Glomerular visceral epithelial cell (primary cell): ENCODE measurements at regions not wholly inside any gene's neighbourhood (a gene's known extent, or its start where the extent isn't known, plus 50 kb on each side); places are given as distances from the start of the nearest gene placed in this dataset.
A peak's percentile ranks its signal among the peaks of the same experiment; 100 is the strongest.

Experiments used
- DNase-seq: peaks from one replicate; pipeline ENCODE4 v3.0.0-alpha.2; 2016; ENCODE audit errors: extremely low spot score

DNA sequence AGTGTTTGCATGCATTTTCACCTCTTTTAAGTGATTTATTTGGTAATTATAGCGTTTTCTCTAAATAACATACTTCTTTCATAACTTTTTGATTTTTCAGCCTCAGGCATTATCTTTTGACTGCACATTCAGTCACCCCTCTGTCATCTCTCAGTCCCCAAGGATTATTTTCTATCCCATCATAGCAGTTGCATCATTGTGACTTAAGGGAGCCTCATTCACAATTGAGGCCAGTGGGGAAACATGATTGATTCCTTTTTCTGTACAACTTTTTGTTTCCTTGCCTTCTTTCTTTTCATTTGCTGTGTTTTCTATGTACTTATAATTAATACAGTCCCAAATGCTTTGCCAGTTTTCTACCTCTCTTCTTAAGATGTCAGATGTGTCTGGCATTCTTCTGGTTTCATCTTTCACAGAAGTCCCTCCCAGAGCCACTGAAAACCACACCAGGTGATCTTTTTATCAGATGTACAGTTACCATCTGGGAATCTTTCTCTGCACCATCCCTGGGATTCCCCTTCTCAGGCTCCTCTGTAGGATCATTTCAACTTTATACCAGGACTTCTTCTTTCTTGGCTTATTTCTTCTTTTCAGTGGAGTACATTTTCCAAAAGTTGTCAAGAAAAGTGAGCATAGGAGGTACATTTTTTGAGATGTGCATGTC is 151.4 kb downstream of the RAP2B start:
- peak; percentile 26 for DNase-seq

DNA sequence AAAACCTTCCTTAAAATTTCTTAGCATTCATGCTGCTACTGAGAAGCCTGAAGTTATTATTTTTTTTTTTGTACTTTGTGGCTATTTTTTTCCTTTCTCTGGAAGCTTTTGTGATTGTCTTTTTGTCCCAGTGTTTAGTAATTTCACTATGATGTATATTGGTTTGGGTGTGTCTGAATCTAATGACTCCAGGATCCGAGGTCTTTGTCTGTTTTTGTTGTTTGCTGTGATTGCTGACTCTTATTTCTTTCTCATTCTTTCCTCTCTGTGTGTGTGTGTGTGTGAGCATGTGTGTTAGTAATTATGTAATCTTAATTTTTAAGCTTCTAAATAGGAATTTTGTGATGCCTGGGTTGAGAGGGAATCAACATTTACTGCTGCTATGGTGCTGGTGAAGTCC is 152.0 kb downstream of the RAP2B start:
- no peak for DNase-seq

DNA sequence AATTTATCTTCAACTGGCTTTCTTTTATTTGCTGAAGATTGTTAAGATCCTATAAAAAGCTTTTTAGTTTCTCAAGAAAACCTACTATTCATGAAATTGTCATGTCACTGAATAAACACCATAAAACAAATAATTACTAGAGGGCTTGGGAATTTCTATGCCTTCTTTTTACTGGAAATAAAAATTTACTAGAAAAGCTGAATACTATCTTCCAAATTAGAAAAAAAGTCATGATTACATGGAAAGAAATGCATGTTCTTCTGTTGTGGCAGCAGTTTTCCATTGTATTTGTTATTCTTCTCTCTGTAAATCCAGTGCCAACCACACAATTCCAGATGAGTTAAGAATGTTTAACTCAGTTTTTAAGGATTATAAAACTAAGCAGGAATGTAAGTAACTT is 153.8 kb downstream of the RAP2B start:
- DNase-seq, result no peak

DNA sequence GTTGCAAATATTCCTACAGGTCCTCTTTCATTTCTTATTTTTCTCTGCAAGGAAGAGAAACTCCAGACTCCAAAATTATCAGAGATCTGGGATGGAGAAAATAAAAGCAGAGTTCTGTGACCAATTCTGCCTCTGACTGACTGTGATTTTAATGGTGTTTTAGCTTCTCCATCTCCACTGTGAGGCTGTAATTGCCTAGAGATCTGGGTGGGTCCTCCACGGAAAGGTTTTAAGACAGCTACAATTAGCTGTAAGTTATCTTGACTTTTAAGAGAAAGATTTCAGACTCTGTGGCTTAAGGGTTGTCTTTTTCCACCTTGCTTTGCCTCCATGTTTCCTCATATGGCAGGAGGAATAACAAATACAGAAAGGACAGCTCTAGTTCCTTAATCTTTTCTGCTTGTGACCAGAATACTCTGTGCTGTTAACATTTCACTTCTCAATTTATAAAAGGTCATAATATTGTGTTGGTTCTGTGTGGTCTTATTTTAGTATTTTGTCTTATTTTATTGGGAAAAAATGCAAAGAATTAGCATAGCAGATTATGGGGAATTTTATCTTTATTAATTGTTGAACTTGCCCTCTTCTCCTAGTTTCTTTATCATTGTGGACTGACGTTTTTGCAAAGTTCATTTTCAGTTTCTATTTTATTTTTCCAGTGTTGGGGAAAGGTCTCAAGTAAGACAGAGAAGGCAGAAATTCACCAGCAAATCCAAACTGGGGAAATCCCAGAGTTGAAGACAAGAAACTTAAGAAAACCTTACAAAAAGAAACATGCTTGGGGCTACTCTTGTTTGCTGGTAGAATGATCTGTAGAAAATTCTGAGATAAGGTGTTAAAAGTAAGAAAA is 157.9 kb downstream of the RAP2B start:
- DNase-seq, result no peak

DNA sequence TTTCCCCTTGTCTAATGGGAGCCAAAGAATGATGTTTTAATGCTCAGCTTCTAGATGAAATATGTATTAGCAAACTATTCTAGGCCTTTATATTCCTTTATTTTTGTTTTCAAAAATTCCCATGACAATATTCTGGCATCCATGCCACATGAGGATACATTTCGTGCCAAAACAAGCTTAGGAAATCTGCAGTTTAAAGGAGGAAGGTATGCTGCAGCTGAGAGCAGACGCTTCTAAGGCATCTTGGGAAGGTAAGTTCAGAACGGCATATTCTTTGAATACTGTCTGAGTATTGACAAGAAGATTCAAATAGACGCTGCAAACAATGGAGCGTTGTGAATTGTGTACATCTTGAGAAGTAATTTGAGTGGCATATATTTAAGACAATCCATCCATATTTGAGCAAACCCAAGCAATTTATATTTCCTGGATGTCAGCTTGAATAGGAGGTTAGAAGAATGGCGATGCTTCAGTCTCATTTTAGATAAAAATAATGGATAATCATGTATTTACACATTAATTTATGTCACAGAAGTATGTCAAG is 158.6 kb downstream of the RAP2B start:
- DNase-seq, result no peak

DNA sequence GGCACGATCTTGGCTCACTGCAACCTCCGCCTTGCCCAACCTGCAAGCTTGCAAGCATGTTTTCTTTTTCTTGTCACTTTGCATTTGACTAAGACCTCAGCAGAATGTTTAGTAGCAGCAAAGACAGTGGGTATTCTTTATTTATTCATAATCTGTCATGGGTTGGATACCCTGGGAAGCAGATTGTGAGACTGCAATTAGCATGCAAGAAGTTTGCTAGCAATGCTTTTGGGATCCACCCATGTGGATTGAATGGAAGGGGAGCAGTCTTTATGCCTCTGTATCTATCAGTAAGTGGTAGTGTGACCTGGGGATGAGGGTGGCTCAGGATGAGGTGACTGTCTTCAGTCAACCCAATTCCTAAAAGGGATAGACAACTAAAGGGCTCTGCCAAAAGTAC is 166.7 kb downstream of the RAP2B start:
- no peak for DNase-seq

DNA sequence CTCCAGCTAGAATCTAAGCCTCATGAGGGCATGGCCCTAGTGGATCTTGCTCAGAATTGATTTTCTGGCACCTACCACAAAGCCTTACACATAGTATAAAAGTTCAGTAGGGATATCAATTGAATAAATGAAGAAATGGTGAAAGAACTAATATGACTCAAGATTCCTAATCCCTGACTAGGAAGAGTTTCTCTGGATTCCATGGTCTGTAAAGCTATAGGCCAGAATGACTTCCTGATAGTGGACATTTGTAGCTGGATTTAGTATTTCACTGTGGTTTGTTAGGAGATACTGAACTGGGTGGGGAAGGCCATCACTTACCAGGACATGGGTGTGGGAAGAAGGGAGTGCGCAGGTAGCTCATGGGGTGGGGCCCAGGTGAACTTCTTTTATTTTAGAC is 168.9 kb downstream of the RAP2B start:
- DNase-seq, result no peak

DNA sequence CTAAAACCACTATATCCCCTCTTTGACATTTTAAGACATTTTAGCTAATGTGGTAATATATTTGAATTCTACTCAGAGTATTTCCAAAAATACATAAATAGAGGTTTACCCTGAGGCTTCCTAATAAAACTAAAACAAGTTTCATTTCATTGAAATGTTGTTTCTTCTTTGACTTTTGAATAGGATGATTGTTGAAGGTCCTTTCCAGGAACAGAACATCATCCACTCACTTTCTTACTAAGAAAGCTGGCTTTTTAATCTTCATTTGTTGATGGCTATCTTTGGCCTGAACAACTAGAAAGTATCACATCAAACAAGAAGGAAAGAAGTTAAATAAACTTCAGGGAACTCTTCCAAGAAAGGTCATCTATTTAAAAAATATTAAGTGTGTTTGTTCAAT is 169.7 kb downstream of the RAP2B start:
- no peak for DNase-seq

DNA sequence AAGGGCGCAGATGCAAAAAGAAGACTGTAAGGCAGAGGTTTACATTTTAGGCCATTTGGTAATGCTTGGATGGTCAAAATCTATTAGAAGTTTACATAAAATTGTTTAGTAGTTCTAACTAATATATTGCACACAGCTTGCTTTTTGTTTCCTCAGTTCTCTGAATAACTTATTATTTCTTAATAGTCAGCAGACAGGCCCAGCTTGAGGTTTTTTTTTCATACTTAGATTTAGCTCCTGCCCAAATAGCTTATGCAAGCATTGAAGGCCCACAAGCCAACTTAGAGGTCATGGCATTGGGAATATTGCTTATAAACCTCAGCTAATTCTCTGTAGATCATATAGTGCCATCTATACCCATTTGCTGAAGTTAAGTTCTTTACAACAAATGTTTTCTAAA is 172.5 kb downstream of the RAP2B start:
- DNase-seq, result no peak

DNA sequence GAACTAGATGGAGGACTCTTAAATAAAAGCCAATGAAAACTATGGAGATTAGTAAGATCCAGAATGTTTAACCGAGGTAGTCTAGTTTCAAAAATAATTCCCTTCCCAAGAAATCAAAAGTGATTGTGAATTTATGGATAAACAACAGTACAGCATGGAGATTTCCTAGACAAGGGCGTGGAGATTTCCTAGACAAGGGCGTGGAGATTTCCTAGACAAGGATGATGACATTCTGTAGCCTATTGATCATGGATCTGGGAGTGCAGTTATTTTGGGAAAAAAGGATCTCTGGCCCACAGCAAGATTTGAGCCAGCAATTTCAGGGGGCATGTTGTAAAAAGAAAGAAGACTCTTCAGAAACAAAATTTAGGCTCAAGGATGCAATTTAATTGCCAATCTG is 175.3 kb downstream of the RAP2B start:
- no peak for DNase-seq

DNA sequence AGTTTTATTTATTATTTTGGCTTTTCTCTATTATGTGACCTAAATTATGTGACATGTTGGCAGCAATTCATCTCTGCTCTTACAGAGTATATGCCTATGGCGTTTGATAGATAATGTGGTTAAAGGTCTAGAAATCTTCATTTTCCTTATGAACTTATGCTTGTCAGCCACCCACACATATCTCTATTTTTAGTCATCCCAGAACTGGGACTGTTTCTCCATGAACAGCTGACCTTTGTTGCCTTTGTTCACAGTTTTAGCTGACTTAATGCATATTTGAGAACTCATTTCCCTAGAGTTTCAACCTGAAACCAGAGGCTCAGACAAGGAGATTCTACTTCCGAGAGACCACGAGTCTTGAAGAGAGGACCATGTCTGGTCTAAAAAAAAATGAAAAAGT is 176.5 kb downstream of the RAP2B start:
- no peak for DNase-seq

DNA sequence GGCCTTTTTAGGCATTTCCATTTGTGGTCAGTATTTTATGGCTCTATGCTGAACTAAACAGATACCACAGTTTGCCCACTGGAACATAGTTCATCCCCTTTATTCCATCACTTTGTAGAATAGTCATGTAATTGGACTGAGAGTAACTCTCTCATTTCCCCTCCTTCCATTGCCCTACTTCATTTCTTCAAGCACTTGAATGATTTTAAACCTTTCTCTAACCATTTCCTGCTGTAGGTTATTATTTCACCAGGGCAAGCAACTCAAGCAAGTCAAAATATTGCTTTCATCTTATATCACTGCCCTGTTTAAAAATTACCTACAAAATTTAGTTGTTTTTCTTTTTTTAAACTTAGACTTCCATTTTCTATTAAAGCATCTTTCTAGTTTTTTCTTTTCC is 177.0 kb downstream of the RAP2B start:
- DNase-seq, result peak; percentile 13

DNA sequence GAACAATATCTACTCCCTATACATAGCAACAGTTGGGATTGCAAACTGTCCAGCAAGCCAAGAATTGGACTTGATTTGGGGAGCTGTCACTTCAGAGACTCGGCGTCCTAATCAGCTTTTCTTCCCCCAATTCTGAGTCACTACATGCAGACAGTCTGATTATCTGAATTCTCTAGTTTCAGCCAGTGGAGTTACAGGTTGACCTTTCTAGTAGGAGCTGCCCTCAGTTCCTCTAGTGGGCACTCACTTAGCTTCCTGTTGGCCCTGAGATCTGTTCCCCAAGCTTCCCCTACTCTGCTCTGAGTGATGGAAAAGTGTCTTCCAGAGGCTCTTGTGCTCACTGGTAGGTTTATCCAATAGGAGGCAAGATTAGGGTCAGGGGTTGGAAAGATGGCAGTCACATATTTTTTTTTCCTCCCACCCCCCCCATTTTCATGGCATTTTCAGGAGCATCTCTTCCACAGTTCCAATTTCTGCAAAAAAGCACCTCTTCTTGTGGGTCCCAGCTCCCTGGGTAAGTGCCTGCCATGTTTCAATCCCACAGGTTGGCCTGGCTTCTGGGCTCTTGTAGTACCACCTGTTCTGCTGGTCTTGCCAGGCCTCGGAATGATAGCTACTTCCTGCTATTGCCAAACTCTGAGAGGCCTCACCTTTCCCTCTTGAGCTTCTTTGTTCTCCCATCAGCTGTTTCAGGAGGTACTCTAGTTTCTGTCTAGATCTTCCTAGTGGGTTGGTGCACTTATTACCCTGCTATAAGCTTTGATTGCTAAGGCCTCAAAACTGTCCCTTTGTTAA is 182.2 kb downstream of the RAP2B start:
- DNase-seq, result no peak

DNA sequence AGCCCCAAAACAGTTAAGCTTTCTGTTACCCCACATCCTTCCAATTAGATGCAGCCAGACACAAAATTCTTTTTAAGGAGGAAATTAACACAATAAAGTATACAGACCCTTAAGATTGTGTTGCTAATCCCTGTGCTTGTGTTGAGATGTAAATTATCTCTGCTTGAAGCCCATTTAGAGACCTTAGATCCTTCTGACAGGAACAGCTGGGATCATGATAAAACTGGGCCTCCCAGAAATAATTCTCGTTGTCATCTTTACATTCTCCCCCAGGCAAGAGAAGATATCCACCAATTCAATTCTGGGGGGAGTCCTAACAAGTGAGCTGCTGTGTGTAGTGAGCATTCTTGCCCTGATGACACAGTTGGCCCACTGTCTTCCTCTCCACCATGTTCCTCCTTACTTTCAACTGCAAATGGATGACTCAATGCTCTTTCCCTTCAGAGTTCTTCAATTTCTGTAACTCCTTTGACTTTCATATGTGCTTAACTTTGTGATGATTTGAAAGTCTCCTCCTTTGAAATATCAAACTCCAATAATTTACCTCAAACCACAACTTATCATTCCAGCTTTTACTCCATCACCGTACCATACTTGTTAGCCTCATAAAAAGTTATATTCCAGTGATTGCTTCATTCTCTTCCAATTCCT is 186.6 kb downstream of the RAP2B start:
- DNase-seq, result peak; percentile 30

DNA sequence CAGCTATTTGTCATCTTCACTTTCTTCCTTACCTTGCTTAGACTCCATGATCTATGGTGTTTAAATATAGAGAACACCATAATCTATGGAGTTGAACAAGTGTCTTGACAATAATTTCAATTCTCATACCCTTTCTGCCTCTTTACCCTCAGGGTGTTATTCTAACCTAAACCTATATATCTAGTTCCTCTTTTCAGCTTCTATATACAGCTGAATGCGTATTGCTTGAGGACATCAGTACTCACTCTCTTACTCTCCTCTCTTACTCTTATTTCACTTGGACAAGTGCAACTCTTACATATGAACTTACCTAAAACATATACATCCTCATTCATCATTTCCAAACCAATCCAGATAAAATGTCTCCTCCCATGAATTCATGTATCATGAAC is 187.1 kb downstream of the RAP2B start:
- DNase-seq, result no peak

DNA sequence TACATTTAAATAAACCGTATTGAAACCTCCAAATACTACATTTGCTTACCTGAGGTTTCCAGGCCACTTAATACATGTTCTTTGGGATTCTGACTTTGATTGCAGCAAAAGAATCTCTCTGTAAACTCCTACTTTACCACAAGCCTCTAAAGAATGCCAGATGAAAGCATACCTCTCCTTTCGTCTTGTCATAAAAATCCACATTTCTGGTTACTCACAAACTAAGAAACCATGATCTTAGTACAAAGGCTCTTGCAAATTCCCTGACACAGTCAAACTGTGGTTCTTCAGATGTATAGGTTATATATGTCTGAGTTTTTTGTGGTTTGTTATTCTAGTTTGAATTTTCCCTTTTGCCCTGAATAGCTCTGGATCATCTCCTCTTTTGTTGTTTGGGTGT is 188.4 kb downstream of the RAP2B start:
- peak; percentile 81 for DNase-seq

DNA sequence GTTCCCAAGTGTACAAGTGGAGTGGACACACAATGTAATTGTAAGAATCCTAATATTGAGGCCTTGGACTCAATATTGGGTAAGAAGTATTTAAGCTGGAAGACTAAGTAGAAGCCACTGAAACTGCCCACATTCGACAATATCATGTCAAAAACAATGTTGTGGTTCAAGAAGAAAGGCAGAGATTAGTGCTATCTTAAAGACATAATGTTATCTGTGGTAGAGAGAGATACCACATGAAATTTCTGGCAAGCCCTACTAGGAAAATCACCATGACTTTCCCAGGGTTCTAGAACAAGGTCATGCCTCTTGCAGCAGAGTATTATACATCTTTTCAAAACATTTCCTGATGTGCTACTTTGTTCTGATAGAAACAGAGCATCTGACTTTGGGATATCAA is 192.6 kb downstream of the RAP2B start:
- no peak for DNase-seq

DNA sequence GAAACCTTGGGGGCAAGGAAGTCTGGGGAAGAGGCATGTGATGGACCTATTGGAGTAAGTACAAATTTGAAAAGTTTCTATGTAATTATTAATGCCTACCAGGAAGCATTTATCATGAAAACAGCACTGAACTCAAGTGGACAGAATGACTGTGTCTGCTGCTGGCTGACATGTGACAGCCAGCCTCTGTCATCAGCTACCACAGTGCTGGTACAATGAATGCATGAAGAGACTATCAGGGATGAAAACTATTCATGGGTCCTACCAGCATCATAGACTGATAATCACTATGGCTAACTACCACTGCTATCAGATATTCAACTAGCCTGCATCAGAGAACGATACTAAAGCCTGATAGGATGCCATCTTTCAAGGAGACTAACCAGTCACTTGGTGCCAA is 193.5 kb downstream of the RAP2B start:
- DNase-seq, result no peak

DNA sequence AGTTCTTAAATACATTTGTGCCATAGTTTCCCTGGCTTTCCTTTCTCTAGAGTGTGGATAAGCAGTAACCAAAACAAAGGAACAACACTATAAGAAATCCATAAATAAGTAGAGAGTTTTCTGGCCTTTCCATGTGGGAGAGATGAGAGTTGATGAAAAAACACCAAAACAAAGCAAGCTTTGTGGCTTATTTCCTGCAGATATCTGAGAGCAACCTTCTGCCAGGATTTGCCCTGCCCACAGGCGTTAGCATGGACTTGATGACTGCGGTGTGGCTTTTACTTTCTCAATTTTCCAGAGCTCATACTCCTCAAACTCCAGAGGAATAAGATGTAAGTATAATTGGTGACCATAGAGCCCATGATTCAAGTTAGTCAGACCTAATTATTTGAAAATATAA is 194.9 kb downstream of the RAP2B start:
- DNase-seq, result no peak

DNA sequence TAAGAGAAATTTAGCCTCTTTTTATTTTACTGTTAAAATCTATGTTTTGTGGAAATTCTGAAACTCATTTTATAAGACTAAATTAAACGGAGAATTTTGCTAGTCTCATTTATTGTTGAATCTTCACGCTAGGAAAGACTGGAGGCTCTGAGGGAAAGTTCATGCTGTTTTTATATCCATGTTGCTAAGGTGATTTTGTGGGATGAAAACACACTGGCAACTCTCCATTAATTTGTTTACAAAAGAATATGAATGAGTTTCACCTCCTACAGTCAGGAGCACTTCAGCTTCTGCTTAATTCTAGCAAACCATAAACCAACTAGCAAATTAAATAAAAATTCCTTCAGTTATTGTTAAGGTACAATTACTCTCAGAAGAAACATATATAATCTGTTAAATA is 195.4 kb downstream of the RAP2B start:
- no peak for DNase-seq

DNA sequence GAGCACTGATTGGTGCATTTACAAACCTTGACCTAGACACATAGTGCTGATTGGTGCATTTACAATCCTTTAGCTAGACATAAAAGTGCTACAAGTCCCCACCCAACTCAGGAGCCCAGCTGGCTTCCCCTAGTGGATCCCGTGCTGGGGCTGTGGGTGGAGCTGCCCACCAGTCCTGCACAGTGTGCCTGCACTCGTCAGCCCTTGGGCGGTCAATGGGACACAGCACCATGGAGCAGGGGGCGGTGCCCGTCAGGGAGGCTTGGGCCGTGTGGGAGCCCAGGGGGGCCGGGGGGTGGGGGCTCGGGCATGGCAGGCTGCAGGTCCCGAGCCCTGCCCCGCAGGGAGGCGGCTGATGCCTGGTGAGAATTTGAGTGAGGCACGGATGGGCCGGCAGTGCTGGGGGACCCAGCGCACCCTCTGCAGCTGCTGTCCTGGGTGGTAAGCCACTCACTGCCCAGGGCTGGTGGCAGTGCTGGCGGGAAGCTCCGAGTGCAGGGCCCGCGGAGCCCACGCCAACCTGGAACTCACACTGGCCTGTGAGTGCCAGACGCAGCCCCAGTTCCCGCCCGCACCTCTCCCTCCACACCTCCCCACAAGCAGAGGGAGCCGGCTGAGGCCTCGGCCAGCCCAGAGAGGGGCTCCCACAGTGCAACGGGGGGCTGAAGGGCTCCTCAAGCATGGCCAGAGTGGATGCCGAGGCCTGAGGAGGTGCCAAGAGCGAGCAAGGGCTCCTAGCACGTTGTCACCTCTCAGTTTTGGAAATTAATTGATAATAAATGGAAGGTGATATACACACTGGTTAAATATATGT is 207.7 kb downstream of the RAP2B start:
- no peak for DNase-seq
